ENCODE measurements at regions not wholly inside any gene's neighbourhood (a gene's known extent, or its start where the extent isn't known, plus 50 kb on each side); places are given as distances from the start of the nearest gene placed in this dataset.

GRCh38 chr6:1497761-1498105 is 108.4 kb downstream of the FOXF2 start:
- TF ChIP-seq EZH2 (IDR thresholded peaks at IDR 0.05; ENCODE audit: low read depth) (no peak), CTCF (conservative IDR thresholded peaks at IDR 0.05) (no peak)

All from PC-9 (cell line).